WERI-Rb-1 (cell line): ENCODE measurements at regions not wholly inside any gene's neighbourhood (a gene's known extent, or its start where the extent isn't known, plus 50 kb on each side); places are given as distances from the start of the nearest gene placed in this dataset.

Experiments
- DNase-seq: peaks from one replicate; pipeline ENCODE4 v3.0.0-alpha.2; 2020
- H3K27ac ChIP-seq: fragments of 250-450 bp; sonication (Bioruptor Pico); 2 replicates; pipeline ENCODE4 v1.5.1; 2020; ENCODE audit warnings: mild to moderate bottlenecking, moderate library complexity
- H3K27me3 ChIP-seq: fragments of 250-450 bp; sonication (Bioruptor Pico); 2 replicates; pipeline ENCODE4 v1.5.1; 2021; ENCODE audit warnings: mild to moderate bottlenecking, low read depth, moderate library complexity; ENCODE audit not compliant: insufficient read depth, severe bottlenecking
- H3K36me3 ChIP-seq: fragments of 250-450 bp; sonication (Bioruptor Pico); 2 replicates; pipeline ENCODE4 v1.5.1; 2020; ENCODE audit warnings: mild to moderate bottlenecking, moderate library complexity
- H3K4me3 ChIP-seq: 2 replicates; pipeline ENCODE4 v1.5.1; 2011; ENCODE audit warnings: low read depth, mild to moderate bottlenecking, control low read depth, low read length
- H3K9me3 ChIP-seq: fragments of 250-450 bp; sonication (Bioruptor Pico); 2 replicates; pipeline ENCODE4 v1.5.1; 2021; ENCODE audit warnings: mild to moderate bottlenecking, moderate library complexity; ENCODE audit not compliant: severe bottlenecking
- CTCF ChIP-seq: IDR thresholded peaks from 2 replicates; pipeline ENCODE4 v1.5.1; 2011; ENCODE audit warnings: low read depth, mild to moderate bottlenecking, control low read depth, inconsistent platforms, low read length

DNA sequence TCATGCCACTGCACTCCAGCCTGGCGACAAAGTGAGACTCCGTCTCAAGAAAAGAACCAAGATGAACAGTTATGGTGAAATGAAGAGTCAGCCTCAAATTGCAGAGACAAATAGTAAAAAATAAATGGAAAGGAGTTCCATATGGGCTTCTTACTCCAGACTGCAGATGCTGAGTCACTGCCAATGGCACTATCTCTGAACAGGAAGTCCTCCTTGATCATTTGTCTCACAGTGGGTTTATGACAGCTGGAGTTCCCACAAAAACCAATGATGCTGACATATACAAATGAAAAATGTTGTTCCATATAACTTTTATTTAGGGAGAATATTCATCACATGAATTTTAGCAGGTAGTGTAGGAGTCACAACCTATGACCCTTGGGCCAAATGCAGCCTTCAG lies 631.6 kb downstream of the PCDH18 start:
- Histone ChIP-seq H3K27ac (no peak overlapping the region), H3K36me3 (no peaks in the 10 kb centered on the region), H3K4me3 (no peak overlapping the region), H3K9me3 (no peaks in the 10 kb centered on the region), H3K27me3 (no peaks in the 10 kb centered on the region)
- TF ChIP-seq CTCF = no peak
- DNase-seq = no peak

DNA sequence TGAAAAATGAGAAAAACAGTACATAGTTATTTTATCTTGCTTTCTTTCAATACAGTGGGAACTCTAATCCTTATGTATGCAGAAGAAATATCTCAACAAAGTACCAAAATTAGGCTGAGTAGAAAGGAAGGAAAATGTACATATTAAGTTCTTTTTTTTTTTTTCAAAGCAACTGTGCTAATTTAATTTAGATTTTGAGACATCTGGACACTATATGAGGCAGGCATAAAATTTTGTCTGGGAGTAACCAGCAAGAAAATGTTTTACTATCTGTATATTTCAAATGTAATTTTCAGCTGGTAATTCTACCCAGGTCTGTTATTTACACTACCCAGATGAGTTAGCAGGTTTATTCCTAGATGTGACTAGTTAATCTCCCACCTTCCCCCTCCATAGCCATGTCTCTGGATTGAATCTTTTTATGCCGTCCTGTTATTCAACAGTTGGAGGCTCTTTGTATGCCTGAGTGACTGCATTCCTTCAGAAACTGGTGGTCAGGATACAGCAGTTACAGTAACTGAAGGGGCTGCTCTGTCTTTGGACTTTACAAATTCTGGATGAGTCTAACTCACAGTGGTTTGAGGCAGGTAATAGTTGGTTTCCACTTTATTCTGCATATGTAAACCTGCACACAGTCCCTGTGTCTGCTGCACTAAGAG lies 633.6 kb downstream of the PCDH18 start:
- H3K36me3 ChIP-seq = no peaks in the 10 kb centered on the region
- no peak overlapping the region for H3K4me3 ChIP-seq
- no peaks in the 10 kb centered on the region for H3K9me3 ChIP-seq
- H3K27me3 ChIP-seq = no peaks in the 10 kb centered on the region
- H3K27ac ChIP-seq = no peak overlapping the region
- DNase-seq = no peak
- TF ChIP-seq CTCF = no peak

DNA sequence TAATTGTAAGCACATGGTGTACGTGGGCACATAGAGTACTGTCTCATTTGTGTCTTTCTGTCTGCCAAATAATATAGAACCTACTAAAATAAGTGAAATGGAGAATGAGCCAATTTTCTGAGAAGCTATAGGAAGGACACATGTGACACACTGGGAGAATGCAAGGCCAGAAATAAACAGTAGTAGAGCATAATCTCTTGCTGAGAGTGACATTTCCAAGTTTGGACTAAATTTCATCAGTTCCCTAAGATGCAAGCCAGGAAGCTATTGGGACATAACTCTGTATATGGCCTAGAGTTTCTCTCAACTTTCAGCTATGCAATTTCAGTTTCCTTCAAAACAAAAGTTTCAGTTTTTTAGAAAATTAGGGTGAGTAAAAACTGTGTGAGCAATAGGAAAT lies 638.7 kb downstream of the PCDH18 start:
- Histone ChIP-seq H3K36me3 (no peaks in the 10 kb centered on the region), H3K9me3 (no peaks in the 10 kb centered on the region), H3K27ac (no peak overlapping the region), H3K27me3 (no peaks in the 10 kb centered on the region), H3K4me3 (no peak overlapping the region)
- DNase-seq = no peak
- no peak for TF ChIP-seq CTCF

DNA sequence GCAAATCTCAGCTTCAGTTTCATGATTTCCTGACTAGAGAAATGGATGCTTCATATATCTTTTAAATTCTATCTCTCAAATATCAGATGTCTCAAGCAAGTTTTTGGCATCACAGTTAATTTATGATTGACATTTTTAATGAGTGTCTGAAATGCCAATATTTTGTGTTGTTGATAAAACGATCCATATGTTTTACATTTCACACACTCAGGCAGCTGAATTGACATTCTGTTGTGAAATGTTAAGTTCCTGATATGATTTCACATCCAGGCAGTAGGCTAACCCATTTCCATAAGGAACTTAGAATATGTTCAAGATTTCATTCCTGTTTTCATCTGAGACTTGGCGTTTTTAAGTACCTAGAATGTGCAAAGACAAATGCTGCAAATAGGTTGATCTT lies 650.6 kb downstream of the PCDH18 start:
- no peak for DNase-seq
- no peak for TF ChIP-seq CTCF
- Histone ChIP-seq H3K27ac (no peak overlapping the region), H3K27me3 (no peaks in the 10 kb centered on the region), H3K9me3 (no peaks in the 10 kb centered on the region), H3K36me3 (no peaks in the 10 kb centered on the region), H3K4me3 (no peak overlapping the region)

DNA sequence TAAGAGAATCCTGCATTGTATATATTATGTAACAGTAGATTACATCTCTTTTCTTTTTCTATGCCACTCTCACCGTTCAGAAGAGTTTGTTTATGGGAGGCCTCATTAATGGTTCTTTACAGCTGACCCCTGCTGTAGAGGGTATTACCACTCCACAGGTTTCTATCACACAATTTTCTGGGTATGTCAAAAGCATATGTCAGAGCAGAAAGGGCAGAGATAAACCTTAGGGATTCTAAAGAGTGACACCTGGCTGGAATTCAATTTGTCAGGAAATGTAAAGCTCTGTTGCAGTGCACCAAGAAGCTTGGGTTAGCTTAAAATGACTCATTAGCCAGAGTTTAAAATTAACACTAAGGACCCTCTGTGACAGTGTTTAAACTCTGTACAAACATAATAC lies 658.7 kb downstream of the PCDH18 start:
- Histone ChIP-seq H3K9me3 (no peaks in the 10 kb centered on the region), H3K4me3 (no peak overlapping the region), H3K27ac (no peak overlapping the region), H3K27me3 (no peaks in the 10 kb centered on the region), H3K36me3 (no peaks in the 10 kb centered on the region)
- DNase-seq = no peak
- no peak for TF ChIP-seq CTCF

DNA sequence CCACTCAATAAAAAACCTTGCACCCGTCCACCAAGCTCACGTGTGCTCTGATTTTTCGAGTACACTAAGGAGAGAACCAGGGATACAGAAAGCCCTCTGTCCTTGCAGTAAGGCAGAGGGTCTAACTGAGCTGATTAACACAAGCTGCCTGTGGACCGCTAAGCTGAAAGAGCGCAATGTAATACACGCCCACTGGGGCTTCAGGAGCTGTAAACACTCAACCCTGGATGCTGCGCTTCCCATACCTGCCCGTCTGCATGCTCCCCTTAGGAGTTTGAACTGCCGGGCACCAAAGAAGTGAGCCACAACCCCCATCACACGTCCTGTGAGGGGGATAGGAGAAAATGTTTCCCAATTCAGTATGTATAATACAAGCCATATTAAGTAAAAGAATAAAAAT lies 664.8 kb downstream of the PCDH18 start:
- TF ChIP-seq CTCF = no peak
- Histone ChIP-seq H3K27me3 (no peaks in the 10 kb centered on the region), H3K36me3 (no peaks in the 10 kb centered on the region), H3K27ac (no peak overlapping the region), H3K9me3 (no peaks in the 10 kb centered on the region), H3K4me3 (no peak overlapping the region)
- peak; percentile 57 for DNase-seq
